NCI-H748 (cell line): ENCODE measurements at regions not wholly inside any gene's neighbourhood (a gene's known extent, or its start where the extent isn't known, plus 50 kb on each side); places are given as distances from the start of the nearest gene placed in this dataset.

Source experiments
- DNase-seq: peaks from one replicate; lab custom pipeline; 2025; ENCODE audit not compliant: unreplicated experiment; lab: John Stamatoyannopoulos, UW

DNA sequence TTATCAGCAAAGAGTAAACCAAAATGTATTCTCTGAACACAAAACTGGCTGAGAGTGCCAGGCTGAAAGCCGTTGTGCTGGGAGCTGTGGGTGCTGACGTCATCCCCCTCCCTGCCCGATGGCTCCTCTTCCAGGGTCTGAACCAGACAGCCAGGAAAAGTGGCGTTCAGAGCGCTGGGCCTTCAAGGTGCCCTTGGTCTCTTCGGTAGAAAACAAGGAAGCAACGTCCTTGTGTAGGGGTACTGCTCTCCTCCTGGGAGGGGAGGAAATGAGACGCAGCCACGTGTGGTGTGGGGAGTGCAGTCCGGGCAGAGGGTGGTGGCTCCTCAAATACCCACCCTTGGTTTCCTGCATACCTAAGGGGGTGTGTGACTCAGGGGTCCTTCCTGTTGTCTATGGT lies 394.7 kb downstream of the SEC14L1 start:
- no peak for DNase-seq

DNA sequence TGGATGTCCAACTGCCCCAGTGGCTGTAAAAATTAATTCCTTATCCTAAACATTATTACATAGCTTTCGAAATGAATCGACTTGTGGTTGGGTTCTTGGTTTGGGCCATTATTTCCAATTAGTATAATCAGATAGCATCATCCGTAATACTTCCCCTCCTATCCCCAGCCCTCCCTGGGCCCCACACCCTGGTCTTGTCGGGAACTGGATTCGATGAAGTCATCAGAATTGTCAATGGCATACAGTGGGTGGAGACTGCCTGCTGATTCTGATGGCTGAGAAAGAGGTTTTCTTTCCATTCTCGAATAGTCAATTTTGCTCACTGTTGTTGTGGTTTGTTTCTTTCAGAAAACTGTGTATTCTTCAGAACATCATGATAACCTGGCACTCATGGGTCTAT lies 395.1 kb downstream of the SEC14L1 start:
- no peak for DNase-seq

DNA sequence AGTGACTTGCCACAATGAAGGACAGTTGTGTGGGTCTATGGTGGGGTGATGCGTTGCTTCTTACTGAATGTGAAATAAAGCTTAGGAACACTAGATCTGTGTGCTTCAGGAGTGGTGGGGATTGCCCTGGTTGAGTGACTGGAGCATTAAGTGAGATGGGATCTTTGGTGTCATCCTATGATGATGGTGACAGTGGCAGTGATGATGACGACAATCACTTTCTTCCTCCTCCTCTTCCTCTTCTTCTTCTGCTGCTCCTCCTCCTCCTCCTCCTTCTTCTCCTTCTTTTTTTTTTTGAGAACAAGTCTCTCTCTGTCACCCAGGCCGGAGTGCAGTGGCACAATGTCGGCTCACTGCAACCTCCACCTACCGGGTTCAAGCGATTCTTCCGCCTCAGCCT lies 396.8 kb downstream of the SEC14L1 start:
- no peak for DNase-seq

DNA sequence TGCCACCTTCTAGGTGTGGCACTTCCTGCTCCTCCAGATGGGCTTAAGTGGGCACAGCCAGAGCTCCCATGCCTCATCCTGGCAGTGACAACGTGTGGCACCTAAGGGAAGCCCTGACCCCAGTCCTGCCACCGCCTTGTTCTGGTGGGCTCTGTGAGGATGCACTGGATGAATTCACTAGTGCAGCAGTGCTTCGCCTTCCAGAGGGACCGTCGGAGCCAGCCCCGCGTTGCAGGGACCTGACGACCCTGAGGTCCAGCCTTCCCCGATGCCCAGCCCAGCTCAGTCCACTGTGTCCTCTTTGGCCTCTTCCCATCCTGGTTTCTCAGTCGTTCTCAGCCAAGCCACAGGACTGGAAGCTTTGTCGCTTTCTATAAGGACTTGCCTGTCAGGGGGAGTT lies 399.8 kb downstream of the SEC14L1 start:
- DNase-seq = no peak

DNA sequence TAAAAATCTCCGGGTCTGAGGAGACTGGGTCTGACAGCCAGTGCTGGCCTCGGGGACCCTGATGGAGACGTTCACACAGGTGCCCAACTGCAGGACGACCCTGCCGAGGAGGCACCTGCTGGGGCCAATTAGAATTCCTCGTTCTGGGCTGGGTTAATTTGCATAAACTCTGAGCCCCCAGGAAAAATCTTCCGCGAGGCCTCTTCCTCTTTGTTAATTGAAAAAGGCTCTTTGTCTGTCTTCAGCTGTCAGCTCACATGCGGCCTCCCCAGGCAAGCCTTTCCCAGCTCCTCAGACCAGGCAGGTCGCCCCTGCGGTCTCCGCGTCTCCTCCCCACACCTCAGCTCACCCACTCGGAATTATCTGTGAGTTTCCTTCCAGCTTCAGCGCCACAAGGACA lies 400.2 kb downstream of the SEC14L1 start:
- no peak for DNase-seq

DNA sequence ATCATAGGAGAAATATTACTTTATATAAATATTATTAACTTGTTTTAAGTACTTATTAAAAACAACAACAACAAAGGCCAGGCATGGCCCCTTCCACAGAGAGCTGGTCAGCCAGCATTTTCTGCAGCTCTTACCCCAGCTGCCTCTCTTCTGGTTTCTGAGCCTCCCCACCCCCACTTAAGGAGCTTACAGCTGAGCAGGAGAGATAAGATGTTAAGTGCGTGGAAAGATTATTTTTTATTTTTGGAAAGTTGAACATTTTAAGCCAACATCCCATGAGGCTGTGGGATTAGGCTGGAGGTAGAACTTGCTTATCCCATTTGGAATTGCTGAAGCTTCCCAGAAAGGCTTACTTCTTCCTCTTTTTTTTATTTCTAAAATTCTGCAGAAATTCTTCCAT lies 401.2 kb downstream of the SEC14L1 start:
- no peak for DNase-seq

DNA sequence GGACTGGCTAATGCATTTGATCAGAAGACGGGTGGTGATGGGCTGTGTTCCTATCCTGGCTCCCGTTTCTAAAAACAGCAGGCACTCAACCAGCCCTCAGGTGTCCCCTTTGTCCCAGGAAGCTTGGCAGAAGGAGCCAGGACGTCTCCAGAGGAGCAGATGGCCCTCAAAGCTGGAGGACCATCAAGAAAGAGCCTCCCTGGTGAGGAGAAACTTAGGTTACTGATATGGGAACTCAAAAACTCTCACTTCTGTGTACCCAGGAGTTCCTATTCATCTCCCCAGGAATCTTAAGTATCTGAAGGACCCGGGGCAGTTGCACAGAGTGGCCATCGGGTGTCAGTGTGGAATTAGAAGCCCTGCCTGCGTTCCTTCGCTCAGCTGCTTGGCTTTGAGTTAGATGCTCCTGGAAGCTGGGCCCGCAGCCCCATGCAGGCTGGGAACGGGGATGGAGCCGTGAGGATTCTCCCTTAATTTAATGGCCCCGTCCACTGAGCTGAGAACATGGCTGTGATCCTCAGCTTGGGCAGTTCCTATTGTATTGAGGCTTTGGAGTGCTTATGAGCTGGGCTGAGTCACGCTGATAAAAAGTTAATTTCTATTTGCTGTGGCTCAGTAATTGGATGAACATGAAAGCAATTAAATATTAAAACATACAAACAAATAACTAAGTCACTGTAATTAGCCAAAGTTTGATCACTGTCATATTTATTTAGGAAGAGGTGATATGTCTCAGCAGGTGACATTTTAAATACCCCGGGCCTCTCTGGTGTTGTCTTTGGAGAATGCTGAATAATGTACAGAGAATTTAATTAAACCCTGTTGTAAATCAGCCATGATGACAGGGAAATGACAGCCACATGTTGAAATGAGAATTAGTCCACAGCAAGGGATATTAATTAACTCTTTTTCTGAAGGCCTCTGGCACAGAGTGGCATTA lies 402.1 kb downstream of the SEC14L1 start:
- peak; percentile 89 for DNase-seq

DNA sequence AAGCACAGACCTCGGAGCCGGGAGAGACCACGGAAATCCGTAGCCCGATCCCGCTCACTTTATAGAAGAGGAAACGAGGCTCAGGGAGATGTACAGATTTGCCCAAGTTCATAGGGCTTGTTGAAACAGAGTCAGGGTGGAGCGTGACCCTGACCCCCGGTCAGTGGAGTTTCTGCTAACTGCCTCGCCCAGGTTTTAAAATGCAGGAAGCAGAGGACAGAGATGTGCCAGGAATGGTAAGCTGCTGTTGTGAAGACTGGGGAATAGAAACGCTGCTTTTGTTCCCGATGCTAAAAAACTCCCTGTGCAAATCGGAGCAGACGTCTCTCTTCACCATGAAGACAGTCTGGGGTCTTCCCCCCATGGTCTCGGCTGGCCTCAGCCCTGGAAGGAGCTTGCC lies 403.0 kb downstream of the SEC14L1 start:
- DNase-seq = peak; percentile 38

DNA sequence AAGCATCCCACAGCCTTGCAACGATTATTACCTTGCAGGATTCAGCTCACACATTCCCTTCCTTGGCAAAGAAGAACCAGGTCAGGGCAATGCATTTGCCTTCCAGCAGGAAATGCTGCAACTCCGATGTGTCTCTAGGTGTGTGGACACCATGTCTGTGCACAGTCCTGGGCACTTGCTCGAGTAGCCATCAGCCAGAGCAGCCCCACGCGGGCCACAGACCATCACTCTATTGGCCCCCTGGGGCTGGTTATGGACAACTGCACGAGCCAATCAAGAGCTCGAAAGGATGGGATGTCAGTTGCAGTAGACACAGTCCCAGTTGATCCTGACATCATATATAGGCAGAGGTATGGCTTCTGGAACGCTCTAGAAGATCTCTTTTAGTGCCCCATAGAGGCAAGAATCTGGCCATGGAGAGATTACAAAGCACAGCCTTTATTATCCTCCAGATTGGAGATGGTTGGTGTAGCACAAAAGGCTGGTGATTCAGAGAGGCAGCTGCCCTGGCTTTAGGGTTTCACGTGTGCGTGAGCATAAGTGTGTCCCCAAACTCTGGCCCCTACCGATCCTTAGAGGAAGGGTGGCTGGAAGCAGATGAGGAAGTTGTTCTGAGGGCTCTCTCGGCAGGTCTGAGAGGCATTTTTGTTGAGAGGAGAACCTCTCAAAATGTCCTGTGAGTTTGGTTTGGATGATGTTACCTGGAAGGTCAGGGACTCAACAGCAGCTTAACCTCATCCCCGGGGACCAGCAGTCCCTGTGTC lies 403.8 kb downstream of the SEC14L1 start:
- DNase-seq = no peak

DNA sequence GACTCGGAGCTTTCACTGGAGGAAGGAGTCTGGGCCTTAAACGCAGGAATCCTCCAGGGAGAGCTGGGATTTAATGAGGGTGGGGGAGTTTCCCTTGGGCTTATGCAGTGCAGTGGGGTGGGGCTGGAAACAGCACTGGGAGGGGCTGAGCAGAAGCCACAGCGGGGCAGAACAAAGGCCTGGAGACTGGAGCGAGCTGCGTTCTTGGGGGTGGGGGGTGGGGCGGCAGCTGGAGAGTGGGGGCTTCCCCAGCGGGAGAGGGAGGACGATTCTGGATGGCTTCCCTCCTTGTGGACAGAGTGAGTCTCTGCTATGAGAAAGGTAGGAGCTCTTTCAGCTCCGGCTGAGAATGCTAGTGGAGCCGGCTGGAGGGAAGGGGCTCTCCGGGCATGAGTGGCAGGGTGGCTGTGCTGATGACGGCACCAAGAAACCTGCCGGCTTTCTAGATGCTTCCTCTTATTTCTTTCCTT lies 406.0 kb downstream of the SEC14L1 start:
- no peak for DNase-seq

DNA sequence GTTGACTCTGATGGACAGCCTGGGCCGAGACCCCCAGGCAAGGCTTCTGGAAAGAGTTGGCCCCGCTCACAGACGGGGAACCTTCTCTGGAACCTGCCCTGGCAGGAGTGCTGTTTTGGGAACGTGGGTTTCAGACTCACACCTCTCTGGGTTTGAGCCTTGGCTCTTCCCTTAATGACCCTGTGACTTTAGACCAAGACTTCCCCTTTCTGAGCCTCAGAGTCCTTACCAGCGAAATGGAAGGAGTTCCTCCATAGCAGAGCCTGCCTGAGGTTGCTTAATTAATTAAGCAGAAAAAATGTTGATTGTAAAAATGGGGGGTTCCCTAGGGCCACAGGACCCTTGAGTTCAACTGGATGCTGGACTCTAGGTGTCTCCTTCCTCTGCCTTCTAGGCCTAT lies 408.2 kb downstream of the SEC14L1 start:
- no peak for DNase-seq

DNA sequence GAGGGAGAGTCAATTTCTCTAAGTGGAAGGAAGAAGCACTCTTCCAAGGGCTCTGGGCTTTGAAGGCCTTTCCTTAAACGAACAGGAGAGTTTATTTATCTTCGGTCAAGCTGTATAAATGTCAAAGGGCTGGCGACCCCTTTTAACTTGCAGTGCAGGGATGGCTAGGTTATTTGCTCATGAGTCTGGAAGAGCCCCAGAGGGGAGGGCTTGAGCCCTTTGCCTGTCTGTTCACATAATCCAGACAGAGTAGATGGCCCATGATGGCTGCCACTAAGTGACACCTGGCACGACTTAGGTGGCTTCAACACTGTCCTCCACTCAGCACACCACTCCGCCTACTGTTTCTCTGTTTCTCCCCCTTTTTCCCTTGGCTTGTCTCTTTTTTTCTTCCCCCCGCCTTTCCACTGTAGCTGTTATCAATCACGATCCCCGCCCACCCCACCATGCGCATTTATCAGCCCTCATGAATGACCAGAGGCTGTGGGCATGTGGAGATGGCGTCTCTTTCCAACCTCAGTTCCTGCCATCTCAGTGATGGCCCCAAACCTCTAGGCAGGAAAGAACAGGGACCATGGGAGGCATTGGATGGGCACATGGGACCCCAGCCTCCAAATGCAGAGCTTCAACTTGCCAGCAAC lies 408.7 kb upstream of the TNRC6C start:
- DNase-seq = no peak

DNA sequence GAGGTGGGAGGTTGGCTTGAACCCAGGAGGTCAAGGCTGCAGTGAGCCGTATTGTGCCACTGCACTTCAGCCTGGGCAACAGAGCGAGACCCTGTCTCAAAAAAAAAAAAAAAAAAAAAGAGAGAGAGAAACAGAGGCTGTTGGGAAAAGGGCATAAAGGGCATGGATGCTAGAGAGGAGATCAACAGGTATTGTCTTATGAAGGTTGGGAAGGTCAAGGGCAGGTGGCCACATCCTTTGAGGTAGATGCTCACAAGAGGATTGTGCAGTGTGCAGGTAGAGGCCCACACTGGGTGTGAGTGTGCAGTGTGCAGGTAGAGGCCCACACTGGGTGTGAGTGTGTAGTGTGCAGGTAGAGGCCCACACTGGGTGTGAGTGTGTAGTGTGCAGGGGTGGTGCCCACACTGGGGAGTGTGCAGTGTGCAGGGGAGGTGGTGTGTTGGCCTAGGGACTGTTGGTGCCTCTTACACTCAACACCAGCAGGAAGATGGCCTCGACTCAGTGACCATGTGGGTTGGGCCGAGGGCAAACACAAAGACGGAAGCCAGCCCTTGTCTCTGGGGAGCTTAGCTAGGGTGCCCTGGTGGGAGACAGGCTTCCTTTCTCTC lies 404.9 kb upstream of the TNRC6C start:
- DNase-seq = no peak

DNA sequence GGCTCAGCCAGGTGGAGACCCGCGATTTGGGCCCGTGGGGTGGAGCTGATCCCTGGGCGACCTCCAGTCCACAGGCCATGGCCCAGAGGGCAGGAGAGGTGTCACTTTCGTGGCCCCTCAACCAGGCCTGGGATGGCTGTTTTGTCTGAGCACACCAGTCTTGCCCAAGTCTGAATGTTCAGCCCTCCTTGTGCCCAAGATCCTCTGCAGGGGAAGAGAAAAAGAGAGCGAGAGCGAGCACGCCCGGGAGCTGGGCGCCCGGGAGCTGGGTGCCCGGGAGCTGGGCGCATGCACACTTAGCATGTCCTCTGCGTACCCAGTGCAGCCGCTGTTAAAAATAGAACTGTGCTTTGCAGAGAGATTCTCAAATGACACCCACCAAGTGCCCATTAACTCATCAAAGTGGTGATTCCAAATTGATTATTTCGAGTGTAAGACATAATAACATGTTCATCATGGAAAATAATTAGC lies 403.3 kb upstream of the TNRC6C start:
- DNase-seq = peak; percentile 45

DNA sequence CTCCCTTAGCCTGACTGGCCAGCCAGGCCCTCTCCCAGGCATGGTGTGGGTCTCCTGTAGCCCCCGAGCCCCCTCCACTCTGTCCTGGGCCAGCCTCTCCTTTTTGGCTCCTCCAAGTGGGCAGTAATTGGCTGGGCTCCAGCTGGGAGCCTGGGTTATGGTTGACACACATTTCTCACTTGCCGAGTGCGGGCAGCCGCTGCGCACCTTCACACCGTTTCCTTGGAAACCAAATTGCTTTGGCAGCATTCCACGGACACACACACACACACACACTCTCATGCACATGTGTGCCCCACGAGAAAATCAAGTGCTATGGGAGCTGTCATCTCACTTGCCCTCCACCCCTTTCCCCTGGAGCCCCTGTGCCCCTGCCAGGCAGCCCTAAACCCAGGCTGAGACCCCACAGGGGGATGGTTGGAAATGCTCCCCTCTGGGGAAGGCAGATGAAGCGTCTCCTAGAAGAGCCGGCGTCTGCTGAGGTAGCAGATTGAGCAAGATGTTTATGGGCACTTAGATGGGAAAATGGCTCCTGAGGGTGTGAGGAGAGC lies 402.7 kb upstream of the TNRC6C start:
- DNase-seq = peak; percentile 90

DNA sequence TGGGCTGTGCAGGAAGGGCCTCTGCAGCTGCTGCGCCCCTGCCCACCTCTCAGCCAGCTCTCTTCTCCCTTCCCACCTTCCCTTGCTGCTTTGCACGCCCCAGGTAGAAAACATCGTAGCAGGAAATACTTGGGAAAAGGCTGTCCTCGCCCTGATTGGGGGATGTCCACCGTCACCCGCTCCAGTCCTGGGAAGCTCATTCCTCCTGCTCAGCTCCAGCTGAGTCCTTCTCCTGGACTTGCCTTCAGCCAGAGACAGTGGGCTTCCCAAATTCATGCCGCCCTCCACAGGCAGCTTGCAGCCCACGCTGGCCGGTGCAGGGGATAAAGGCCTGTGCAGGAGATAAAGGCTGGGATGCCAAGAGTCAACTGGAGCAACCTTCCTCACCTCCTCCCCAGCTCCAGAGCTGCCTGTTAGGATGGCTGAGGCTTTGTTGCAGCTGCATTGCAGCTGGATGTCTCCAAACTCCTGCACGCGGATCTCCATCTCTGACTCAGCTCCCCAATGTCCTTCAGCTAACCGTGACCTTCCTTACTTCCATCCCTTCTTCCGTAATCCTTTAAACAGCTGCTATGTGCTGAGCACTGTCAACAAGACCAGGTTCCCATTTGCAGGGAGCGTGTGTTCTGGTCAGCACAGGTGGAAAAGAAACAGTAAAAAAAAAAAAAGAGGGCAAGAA lies 402.0 kb upstream of the TNRC6C start:
- no peak for DNase-seq

DNA sequence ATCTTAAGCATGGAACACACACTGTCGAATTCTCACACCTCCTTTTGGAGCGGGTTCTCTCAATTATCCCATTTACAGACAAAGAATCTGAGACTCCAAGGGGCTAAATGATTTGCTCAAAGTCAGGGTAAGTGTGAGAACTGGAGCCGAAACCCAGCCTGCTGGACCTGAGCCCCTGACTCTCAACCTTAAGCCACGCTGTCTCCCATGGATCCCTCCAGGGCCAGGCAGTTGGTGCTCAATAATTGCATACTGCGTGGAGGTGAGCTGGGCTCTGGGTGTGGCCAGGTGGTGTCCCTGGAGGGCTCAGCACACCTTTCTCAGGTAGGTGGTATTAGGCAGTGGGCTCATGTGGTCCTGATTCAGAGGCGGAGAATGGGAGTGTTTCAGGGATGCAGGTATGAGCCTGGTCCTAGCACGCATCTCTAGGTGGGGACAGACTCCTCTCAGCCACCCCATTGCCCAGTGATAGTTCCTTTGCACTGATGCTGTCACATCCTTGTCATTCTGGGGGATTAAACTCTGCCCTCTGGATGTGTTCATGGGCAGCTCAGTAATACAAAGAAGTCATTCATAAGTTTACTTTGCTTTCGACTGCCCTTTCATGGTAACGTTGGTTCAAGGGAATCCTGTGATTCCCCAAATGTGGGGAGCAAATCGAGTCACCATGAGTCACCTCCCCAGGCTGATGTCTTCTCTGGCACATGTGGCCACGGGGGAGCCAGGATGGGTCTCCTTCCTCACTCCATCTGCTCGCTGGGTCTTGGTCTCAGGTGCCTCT lies 399.5 kb upstream of the TNRC6C start:
- no peak for DNase-seq

DNA sequence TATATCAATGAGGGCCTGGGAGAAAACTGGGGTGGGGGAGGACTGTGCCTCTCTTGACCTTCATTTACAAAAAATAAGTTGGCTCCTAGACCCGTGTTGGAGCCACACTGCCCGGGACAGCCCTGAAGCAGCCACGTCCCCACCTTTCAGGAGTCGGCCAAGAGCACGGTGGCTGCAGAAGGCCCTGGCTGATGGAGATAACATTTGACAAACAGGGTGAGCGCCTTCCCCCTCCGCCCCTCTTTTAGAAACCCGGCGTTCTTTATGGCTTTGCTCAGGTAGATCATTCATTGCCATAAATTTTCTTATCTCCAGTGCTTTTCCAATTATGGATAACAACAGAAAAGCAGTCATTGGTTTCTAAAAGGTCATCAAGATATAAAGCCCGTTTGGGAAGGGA lies 398.1 kb upstream of the TNRC6C start:
- no peak for DNase-seq

DNA sequence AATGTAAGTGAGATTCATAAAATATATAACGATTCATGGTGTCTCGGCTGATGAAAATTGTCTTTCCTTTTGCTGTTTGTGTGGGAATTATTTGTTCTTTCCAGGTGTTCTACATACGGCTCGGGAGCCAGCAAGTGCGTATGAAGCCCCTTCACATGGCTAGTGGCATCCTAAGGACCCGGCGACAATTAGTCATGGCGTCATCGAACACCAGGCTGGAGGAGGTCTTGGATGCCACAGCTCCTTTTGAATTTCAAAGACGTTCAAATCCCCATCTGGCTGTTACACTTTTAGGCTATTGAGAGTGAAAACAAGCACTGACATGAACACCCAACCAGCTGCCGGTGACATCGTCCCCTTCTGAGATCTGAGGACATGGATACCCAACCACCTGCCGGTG lies 397.7 kb upstream of the TNRC6C start:
- DNase-seq = no peak
